SK-N-SH (cell line): ENCODE measurements at regions not wholly inside any gene's neighbourhood (a gene's known extent, or its start where the extent isn't known, plus 50 kb on each side); places are given as distances from the start of the nearest gene placed in this dataset.

Experiments used
- CTCF ChIA-PET: fragments of 300-600, 350-600 bp; formaldehyde crosslinking; extraction: SDS; loops from one replicate; lab custom pipeline; 2021; lab: Yijun Ruan, JAX
- POLR2A ChIA-PET: fragments of 350-600 bp; sonication (Branson Sonifier 250); formaldehyde crosslinking; extraction: SDS; loops from one replicate; lab custom pipeline; 2020; ENCODE audit warnings: antibody characterized with exemption, inconsistent platforms; lab: Yijun Ruan, JAX
- DNase-seq: peaks from one replicate; pipeline ENCODE4 v3.0.0; 2012
- H2AFZ ChIP-seq: fragments of 200-600 bp; sonication (generic); 2 replicates; pipeline ENCODE4 v1.8.1; 2016; ENCODE audit warnings: antibody characterized with exemption, mild to moderate bottlenecking, low read depth
- H3F3A ChIP-seq: fragments of 200-600 bp; sonication (generic); replicated peaks from 2 replicates; pipeline ENCODE3; 2016; ENCODE audit warnings: antibody characterized with exemption, mild to moderate bottlenecking; ENCODE audit not compliant: insufficient read depth
- H3K27ac ChIP-seq, 2 experiments: fragments of 200-500 bp in 1 of 2; fragments of 200-600 bp in 1 of 2; sonication (Bioruptor generic) in 1 of 2; sonication (generic), shearing (Covaris generic) in 1 of 2; 2 replicates each; pipeline versions ENCODE4 v1.5.1 to v1.6.1; 2014 to 2016; ENCODE audit warnings: low read depth in 2 of 2, inconsistent platforms in 1 of 2, low read length in 1 of 2, mild to moderate bottlenecking in 1 of 2, mixed read lengths in 1 of 2
- H3K27me3 ChIP-seq: fragments of 200-600 bp; sonication (generic), shearing (Covaris generic); 2 replicates; pipeline ENCODE4 v1.6.1; 2016; ENCODE audit warnings: mixed run types; ENCODE audit not compliant: insufficient read depth
- H3K36me3 ChIP-seq, 2 experiments: fragments of 200-500 bp in 1 of 2; fragments of 200-600 bp in 1 of 2; sonication (Bioruptor generic) in 1 of 2; sonication (generic) in 1 of 2; replicated peaks in 1 of 2; 2 replicates each; pipeline versions ENCODE3 to v1.5.1; 2014 to 2016; ENCODE audit warnings: low read length in 1 of 2, mild to moderate bottlenecking in 1 of 2; ENCODE audit not compliant: insufficient read depth in 2 of 2, control insufficient read depth in 1 of 2
- H3K4me1 ChIP-seq, 2 experiments: fragments of 200-500 bp in 1 of 2; fragments of 200-600 bp in 1 of 2; sonication (Bioruptor generic) in 1 of 2; sonication (generic), shearing (Covaris generic) in 1 of 2; 2 replicates each; pipeline versions ENCODE4 v1.5.1 to v1.6.1; 2014 to 2016; ENCODE audit warnings: low read depth in 1 of 2, low read length in 1 of 2, mixed run types in 1 of 2; ENCODE audit not compliant: insufficient read depth in 2 of 2, control insufficient read depth in 1 of 2
- H3K4me2 ChIP-seq: fragments of 200-600 bp; sonication (generic), shearing (Covaris generic); 2 replicates; pipeline ENCODE4 v1.6.1; 2017; ENCODE audit warnings: mixed run types
- H3K4me3 ChIP-seq, 2 experiments: fragments of 200-500 bp in 1 of 2; fragments of 200-600 bp in 1 of 2; sonication (Bioruptor generic) in 1 of 2; sonication (generic), shearing (Covaris generic) in 1 of 2; 2 replicates each; pipeline versions ENCODE4 v1.5.1 to v1.8.1; 2014 to 2016; ENCODE audit warnings: low read depth in 2 of 2, inconsistent platforms in 1 of 2, low read length in 1 of 2, mild to moderate bottlenecking in 1 of 2, mixed read lengths in 1 of 2, moderate library complexity in 1 of 2
- H3K79me2 ChIP-seq: fragments of 200-600 bp; sonication (generic); 2 replicates; pipeline ENCODE4 v1.8.1; 2017; ENCODE audit warnings: mild to moderate bottlenecking; ENCODE audit not compliant: insufficient read depth
- H3K9ac ChIP-seq: fragments of 200-600 bp; sonication (generic); 2 replicates; pipeline ENCODE4 v1.6.1; 2017; ENCODE audit warnings: mixed run types
- H3K9me2 ChIP-seq: fragments of 200-600 bp; sonication (generic); 2 replicates; pipeline ENCODE4 v1.6.1; 2017; ENCODE audit warnings: mixed run types
- H3K9me3 ChIP-seq: fragments of 200-600 bp; sonication (generic); 2 replicates; pipeline ENCODE4 v1.6.1; 2017; ENCODE audit warnings: mixed run types, mild to moderate bottlenecking, moderate library complexity
- H4K20me1 ChIP-seq: fragments of 200-600 bp; sonication (generic); 2 replicates; pipeline ENCODE4 v1.6.1; 2017; ENCODE audit warnings: mild to moderate bottlenecking, mixed run types; ENCODE audit not compliant: insufficient read depth
- CHD2 ChIP-seq: fragments of 150-350 bp; IDR thresholded peaks from 2 replicates; pipeline ENCODE4 v1.6.1; 2018; ENCODE audit warnings: low read length; ENCODE audit not compliant: partially characterized antibody
- EP300 ChIP-seq, 2 experiments: IDR thresholded peaks; 2 replicates each; pipeline versions ENCODE4 v1.4.0 to v1.6.1; 2012; ENCODE audit warnings: borderline replicate concordance in 1 of 2, low read depth in 1 of 2, low read length in 1 of 2
- FOSL2 ChIP-seq: IDR thresholded peaks from 2 replicates; pipeline ENCODE4 v1.4.0; 2012; ENCODE audit warnings: low read depth, mild to moderate bottlenecking, moderate library complexity, borderline replicate concordance
- FOXJ3 ChIP-seq: sonication (generic); formaldehyde crosslinking; IDR thresholded peaks from 2 replicates; pipeline ENCODE4 v1.5.1; 2020; ENCODE audit warnings: mild to moderate bottlenecking, missing genetic modification reagents
- FOXM1 ChIP-seq: IDR thresholded peaks from 2 replicates; pipeline ENCODE4 v1.4.0; 2012; ENCODE audit warnings: low read depth, mild to moderate bottlenecking
- MEF2A ChIP-seq: IDR thresholded peaks from 2 replicates; pipeline ENCODE4 v1.4.0; 2012; ENCODE audit warnings: low read depth, borderline replicate concordance
- NRF1 ChIP-seq: IDR thresholded peaks from 2 replicates; pipeline ENCODE4 v1.6.1; 2012; ENCODE audit warnings: low read depth, mild to moderate bottlenecking, low read length
- POLR2AphosphoS5 ChIP-seq: IDR thresholded peaks from 2 replicates; pipeline ENCODE4 v1.6.1; 2012; ENCODE audit warnings: low read depth, low read length
- RCOR1 ChIP-seq: fragments of 150-350 bp; IDR thresholded peaks from 2 replicates; pipeline ENCODE4 v1.6.1; 2017; ENCODE audit warnings: antibody characterized with exemption, low read length
- RXRA ChIP-seq: IDR thresholded peaks from 2 replicates; pipeline ENCODE4 v1.4.0; 2012; ENCODE audit warnings: low read depth, mild to moderate bottlenecking, borderline replicate concordance
- SIN3A ChIP-seq: IDR thresholded peaks from 2 replicates; pipeline ENCODE4 v1.6.1; 2012; ENCODE audit warnings: low read depth, mild to moderate bottlenecking, low read length, moderate library complexity, borderline replicate concordance
- TAF1 ChIP-seq: IDR thresholded peaks from 2 replicates; pipeline ENCODE4 v1.6.1; 2012; ENCODE audit warnings: low read depth, mild to moderate bottlenecking, low read length, moderate library complexity, borderline replicate concordance
- TEAD4 ChIP-seq: IDR thresholded peaks from 2 replicates; pipeline ENCODE4 v1.4.0; 2012; ENCODE audit warnings: mild to moderate bottlenecking, borderline replicate concordance; ENCODE audit not compliant: insufficient read depth
- WGBS: methylation state at CpG from one replicate; pipeline ENCODE4 v1.1.6; 2017; ENCODE audit warnings: low lambda C conversion rate; 5-methylcytosine and 5-hydroxymethylcytosine counted together
- TF ChIP-seq, protein P1 (sequence below): IDR thresholded peaks from 2 replicates; pipeline ENCODE4 v1.6.1; 2012; ENCODE audit warnings: mild to moderate bottlenecking, low read depth, low read length, moderate library complexity
- TF ChIP-seq, protein P2 (sequence below): fragments of 150-350 bp; IDR thresholded peaks from 2 replicates; pipeline ENCODE4 v1.6.1; 2017; ENCODE audit warnings: antibody characterized with exemption, low read length, low read depth, borderline replicate concordance
- TF ChIP-seq, protein P3 (sequence below): IDR thresholded peaks from 2 replicates; pipeline ENCODE4 v1.4.0; 2012; ENCODE audit warnings: low read depth, borderline replicate concordance

DNA sequence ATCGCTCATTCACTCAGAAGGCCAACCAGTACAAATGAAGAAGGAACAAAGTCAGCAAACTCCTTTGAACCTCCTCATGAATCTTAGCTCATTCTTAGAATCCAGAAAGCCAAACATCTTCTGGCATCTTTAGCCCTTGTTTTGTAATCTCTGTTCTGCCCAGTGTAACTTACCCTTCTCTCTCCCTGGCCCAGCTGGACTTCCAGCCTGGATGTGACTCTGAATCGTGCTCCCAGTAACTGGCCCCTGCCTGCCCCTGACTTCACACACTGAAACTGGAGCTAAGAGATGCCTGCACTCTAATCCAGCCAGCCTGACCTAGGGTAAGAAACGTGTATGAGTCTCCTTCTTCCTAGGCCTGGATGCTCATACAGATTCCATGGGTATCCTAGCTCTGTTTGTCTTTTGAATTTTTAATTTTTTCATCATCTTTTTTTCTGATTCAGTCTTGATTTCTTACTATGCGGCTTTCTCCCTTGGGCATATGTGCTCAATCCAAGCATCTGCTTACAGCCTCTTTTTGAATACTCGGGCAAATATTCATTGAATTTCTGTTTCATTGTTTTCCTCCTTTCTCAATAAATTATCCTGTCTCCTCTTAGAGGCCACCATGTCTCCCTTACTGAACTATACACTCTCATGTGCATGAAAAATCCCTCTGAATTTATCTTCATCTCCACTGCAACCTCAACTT, 845.6 kb upstream of the AUTS2 start:
- no peak for TF ChIP-seq TEAD4
- no peak for TF ChIP-seq FOSL2
- no peak for TF ChIP-seq POLR2AphosphoS5
- TF ChIP-seq EP300 (IDR thresholded peaks at IDR 0.05; ENCODE audit: borderline replicate concordance in 1 of 2, low read depth in 1 of 2, low read length in 1 of 2) = no peak
- TF ChIP-seq MEF2A = no peak
- TF ChIP-seq, protein P1, sequence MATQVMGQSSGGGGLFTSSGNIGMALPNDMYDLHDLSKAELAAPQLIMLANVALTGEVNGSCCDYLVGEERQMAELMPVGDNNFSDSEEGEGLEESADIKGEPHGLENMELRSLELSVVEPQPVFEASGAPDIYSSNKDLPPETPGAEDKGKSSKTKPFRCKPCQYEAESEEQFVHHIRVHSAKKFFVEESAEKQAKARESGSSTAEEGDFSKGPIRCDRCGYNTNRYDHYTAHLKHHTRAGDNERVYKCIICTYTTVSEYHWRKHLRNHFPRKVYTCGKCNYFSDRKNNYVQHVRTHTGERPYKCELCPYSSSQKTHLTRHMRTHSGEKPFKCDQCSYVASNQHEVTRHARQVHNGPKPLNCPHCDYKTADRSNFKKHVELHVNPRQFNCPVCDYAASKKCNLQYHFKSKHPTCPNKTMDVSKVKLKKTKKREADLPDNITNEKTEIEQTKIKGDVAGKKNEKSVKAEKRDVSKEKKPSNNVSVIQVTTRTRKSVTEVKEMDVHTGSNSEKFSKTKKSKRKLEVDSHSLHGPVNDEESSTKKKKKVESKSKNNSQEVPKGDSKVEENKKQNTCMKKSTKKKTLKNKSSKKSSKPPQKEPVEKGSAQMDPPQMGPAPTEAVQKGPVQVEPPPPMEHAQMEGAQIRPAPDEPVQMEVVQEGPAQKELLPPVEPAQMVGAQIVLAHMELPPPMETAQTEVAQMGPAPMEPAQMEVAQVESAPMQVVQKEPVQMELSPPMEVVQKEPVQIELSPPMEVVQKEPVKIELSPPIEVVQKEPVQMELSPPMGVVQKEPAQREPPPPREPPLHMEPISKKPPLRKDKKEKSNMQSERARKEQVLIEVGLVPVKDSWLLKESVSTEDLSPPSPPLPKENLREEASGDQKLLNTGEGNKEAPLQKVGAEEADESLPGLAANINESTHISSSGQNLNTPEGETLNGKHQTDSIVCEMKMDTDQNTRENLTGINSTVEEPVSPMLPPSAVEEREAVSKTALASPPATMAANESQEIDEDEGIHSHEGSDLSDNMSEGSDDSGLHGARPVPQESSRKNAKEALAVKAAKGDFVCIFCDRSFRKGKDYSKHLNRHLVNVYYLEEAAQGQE = no peak
- TF ChIP-seq FOXM1 = no peak
- no peak overlapping the region for H2AFZ ChIP-seq

DNA sequence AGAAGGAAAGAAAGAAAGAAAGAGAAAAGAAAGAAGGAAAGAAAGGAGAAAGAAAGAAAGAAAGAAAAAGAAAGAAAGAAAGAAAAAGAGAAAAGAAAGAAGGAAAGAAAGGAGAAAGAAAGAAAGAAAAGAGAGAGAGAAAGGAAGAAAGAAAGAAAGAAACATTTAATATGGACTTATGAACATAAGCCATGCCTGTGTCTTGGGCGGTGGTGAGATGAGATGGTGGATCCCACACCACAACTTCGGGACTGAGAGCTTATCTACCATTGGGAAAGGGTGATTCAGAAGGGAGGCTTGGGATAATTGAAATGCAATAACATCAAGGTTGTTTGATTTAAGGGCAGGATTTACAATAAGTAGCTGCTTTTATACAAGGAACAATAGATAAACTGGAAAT, 843.9 kb upstream of the AUTS2 start:
- 71% methylated on average over 2 of the region's 2 CpGs for WGBS
- H3K36me3 ChIP-seq = no peaks in the 10 kb centered on the region
- no peak overlapping the region for H3K27ac ChIP-seq
- H3K4me3 ChIP-seq = no peak overlapping the region
- no peak for TF ChIP-seq SIN3A
- TF ChIP-seq RXRA = no peak
- no peak for TF ChIP-seq RCOR1
- TF ChIP-seq CHD2 = no peak
- TF ChIP-seq FOXM1 = no peak
- no peak for TF ChIP-seq POLR2AphosphoS5
- TF ChIP-seq TEAD4 = no peak
- no peak for TF ChIP-seq EP300 (IDR thresholded peaks at IDR 0.05; ENCODE audit: borderline replicate concordance in 1 of 2, low read depth in 1 of 2, low read length in 1 of 2)
- TF ChIP-seq NRF1 = no peak
- TF ChIP-seq, protein P2, sequence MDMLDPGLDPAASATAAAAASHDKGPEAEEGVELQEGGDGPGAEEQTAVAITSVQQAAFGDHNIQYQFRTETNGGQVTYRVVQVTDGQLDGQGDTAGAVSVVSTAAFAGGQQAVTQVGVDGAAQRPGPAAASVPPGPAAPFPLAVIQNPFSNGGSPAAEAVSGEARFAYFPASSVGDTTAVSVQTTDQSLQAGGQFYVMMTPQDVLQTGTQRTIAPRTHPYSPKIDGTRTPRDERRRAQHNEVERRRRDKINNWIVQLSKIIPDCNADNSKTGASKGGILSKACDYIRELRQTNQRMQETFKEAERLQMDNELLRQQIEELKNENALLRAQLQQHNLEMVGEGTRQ = no peak
- TF ChIP-seq, protein P3, sequence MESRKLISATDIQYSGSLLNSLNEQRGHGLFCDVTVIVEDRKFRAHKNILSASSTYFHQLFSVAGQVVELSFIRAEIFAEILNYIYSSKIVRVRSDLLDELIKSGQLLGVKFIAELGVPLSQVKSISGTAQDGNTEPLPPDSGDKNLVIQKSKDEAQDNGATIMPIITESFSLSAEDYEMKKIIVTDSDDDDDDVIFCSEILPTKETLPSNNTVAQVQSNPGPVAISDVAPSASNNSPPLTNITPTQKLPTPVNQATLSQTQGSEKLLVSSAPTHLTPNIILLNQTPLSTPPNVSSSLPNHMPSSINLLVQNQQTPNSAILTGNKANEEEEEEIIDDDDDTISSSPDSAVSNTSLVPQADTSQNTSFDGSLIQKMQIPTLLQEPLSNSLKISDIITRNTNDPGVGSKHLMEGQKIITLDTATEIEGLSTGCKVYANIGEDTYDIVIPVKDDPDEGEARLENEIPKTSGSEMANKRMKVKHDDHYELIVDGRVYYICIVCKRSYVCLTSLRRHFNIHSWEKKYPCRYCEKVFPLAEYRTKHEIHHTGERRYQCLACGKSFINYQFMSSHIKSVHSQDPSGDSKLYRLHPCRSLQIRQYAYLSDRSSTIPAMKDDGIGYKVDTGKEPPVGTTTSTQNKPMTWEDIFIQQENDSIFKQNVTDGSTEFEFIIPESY = no peak
- TF ChIP-seq TAF1 = no peak
- no peak for TF ChIP-seq FOXJ3 (CRISPR knock-in tag)
- TF ChIP-seq, all 33 proteins: peak for 0
- H3F3A ChIP-seq = no peaks in the 10 kb centered on the region
- ChIA-PET CTCF (no interaction called here), POLR2A (no interaction called here)
- no peaks in the 10 kb centered on the region for H4K20me1 ChIP-seq
- DNase-seq = no peak
- no peaks in the 10 kb centered on the region for H3K9me3 ChIP-seq
- no peaks in the 10 kb centered on the region for H3K27me3 ChIP-seq
- H3K9ac ChIP-seq = no peak overlapping the region
- H3K9me2 ChIP-seq = no peaks in the 10 kb centered on the region
- H3K79me2 ChIP-seq = no peaks in the 10 kb centered on the region
- no peak overlapping the region for H2AFZ ChIP-seq
- H3K4me1 ChIP-seq = no peaks in the 10 kb centered on the region
- no peak overlapping the region for H3K4me2 ChIP-seq

More for the DNA sequence above, 845.6 kb upstream of the AUTS2 start:
- H3K36me3 ChIP-seq = no peaks in the 10 kb centered on the region
- H3K27ac ChIP-seq = no peak overlapping the region
- H3K79me2 ChIP-seq = no peaks in the 10 kb centered on the region
- no peak overlapping the region for H3K4me3 ChIP-seq
- H3F3A ChIP-seq = no peaks in the 10 kb centered on the region
- H4K20me1 ChIP-seq = no peaks in the 10 kb centered on the region
- H3K9me2 ChIP-seq = no peaks in the 10 kb centered on the region
- no peak overlapping the region for H3K4me2 ChIP-seq
- no peaks in the 10 kb centered on the region for H3K4me1 ChIP-seq
- ChIA-PET POLR2A (interaction anchor here (0.5 kb wide), 1 partner anchor 421 kb away, joined by 3 read pairs; no protein-coding TSS in a partner anchor), CTCF (interaction anchor here (1.1 kb wide), 1 partner anchor 10 kb away, joined by 3 read pairs; no protein-coding TSS in a partner anchor)
- no peaks in the 10 kb centered on the region for H3K27me3 ChIP-seq
- DNase-seq = no peak
- 57% methylated on average over 5 of the region's 5 CpGs for WGBS
- H3K9ac ChIP-seq = no peak overlapping the region
- H3K9me3 ChIP-seq = no peaks in the 10 kb centered on the region
